Activated CD4-positive, alpha-beta T cell treated with anti-CD3 and anti-CD28 coated beads for 36 hours (primary cell): ENCODE measurements at regions not wholly inside any gene's neighbourhood (a gene's known extent, or its start where the extent isn't known, plus 50 kb on each side); places are given as distances from the start of the nearest gene placed in this dataset.

ENCODE experiments used
- ATAC-seq: fragments of 200-7000 bp; cut with Tn5 transposase; one replicate; pipeline ENCODE4 v1.10.0; 2021; ENCODE audit warnings: mild to moderate bottlenecking, moderate library complexity
- CTCF ChIA-PET: fragments of 350-600 bp; sonication (Branson Sonifier 250); formaldehyde crosslinking; loops from one replicate; lab custom pipeline; 2021; ENCODE audit warnings: antibody characterized with exemption; lab: Charles Lee
- POLR2A ChIA-PET: fragments of 350-600 bp; sonication (Branson Sonifier 250); formaldehyde crosslinking; loops from one replicate; lab custom pipeline; 2021; ENCODE audit warnings: antibody characterized with exemption, inconsistent platforms; lab: Charles Lee
- DNase-seq: peaks from one replicate; pipeline ENCODE4 v3.0.0-alpha.2; 2020
- H3K27ac Mint-ChIP-seq: one replicate; pipeline ENCODE4 v1.8.0; 2021; ENCODE audit warnings: mixed read lengths
- H3K27me3 Mint-ChIP-seq: one replicate; pipeline ENCODE4 v1.8.0; 2021; ENCODE audit warnings: mixed read lengths
- H3K36me3 Mint-ChIP-seq: one replicate; pipeline ENCODE4 v1.8.0; 2021; ENCODE audit warnings: low read depth, mixed read lengths
- H3K4me1 Mint-ChIP-seq: one replicate; pipeline ENCODE4 v1.8.0; 2021; ENCODE audit warnings: mixed read lengths
- H3K4me3 Mint-ChIP-seq: one replicate; pipeline ENCODE4 v1.8.0; 2021; ENCODE audit warnings: mild to moderate bottlenecking, moderate library complexity, mixed read lengths
- H3K9me3 Mint-ChIP-seq: one replicate; pipeline ENCODE4 v1.8.0; 2021; ENCODE audit warnings: low read depth, mixed read lengths
- intact Hi-C, 2 experiments: fragments of 100-400 bp; cut with DNase I in 1 of 2; cut with micrococcal nuclease in 1 of 2; formaldehyde crosslinking; loops; one replicate each; pipeline versions ENCODE4 v1.14.2 to v1.15.1; 2022 to 2024; cut with DNase I, micrococcal nuclease

GRCh38 chr11:109806205-109806604 lies 287.0 kb upstream of the ZC3H12C start:
- H3K9me3 Mint-ChIP-seq, result peaks cover 4% of the 10 kb centered on the region
- no peaks in the 10 kb centered on the region for H3K4me1 Mint-ChIP-seq
- DNase-seq (no peak), ATAC-seq (no peak)
- ChIA-PET CTCF (no interaction called here), POLR2A (no interaction called here)
- no peak overlapping the region for H3K4me3 Mint-ChIP-seq
- H3K36me3 Mint-ChIP-seq, result no peaks in the 10 kb centered on the region
- peaks cover 1% of the 10 kb centered on the region for H3K27me3 Mint-ChIP-seq
- no peak overlapping the region for H3K27ac Mint-ChIP-seq
- intact Hi-C loops, result no loop called here

- POLR2A ChIA-PET, result no interaction called here
- Mint-ChIP-seq H3K4me1 (no peaks in the 10 kb centered on the region), H3K27me3 (peaks cover 4% of the 10 kb centered on the region), H3K9me3 (peaks cover 4% of the 10 kb centered on the region), H3K4me3 (no peak overlapping the region), H3K36me3 (no peaks in the 10 kb centered on the region), H3K27ac (no peak overlapping the region)
- DNase-seq (no peak), ATAC-seq (no peak)
- CTCF ChIA-PET, result no interaction called here
- intact Hi-C loops, result no loop called here
Measured at GRCh38 chr11:109808569-109808968, 284.6 kb upstream of the ZC3H12C start.

GRCh38 chr11:109814824-109815223 lies 278.4 kb upstream of the ZC3H12C start:
- H3K4me3 Mint-ChIP-seq, result no peak overlapping the region
- no peak overlapping the region for H3K27ac Mint-ChIP-seq
- no peaks in the 10 kb centered on the region for H3K9me3 Mint-ChIP-seq
- H3K36me3 Mint-ChIP-seq, result no peaks in the 10 kb centered on the region
- H3K4me1 Mint-ChIP-seq, result peaks cover 5% of the 10 kb centered on the region
- DNase-seq, result no peak
- ChIA-PET POLR2A (no interaction called here), CTCF (no interaction called here)
- intact Hi-C loops, result no loop called here
- no peak for ATAC-seq
- H3K27me3 Mint-ChIP-seq, result peaks cover 6% of the 10 kb centered on the region

- no peak overlapping the region for H3K4me3 Mint-ChIP-seq
- ChIA-PET POLR2A (no interaction called here), CTCF (interaction anchor here (0.7 kb wide), 1 partner anchor 9 kb away, joined by 3 read pairs; no protein-coding TSS in a partner anchor)
- H3K9me3 Mint-ChIP-seq, result no peaks in the 10 kb centered on the region
- DNase-seq, result no peak
- intact Hi-C loops, result no loop called here
- H3K4me1 Mint-ChIP-seq, result peaks cover 5% of the 10 kb centered on the region
- H3K36me3 Mint-ChIP-seq, result no peaks in the 10 kb centered on the region
- H3K27me3 Mint-ChIP-seq, result peaks cover 6% of the 10 kb centered on the region
- ATAC-seq, result no peak
- no peak overlapping the region for H3K27ac Mint-ChIP-seq
Measured at GRCh38 chr11:109815500-109816150, 277.6 kb upstream of the ZC3H12C start.

- ChIA-PET POLR2A (no interaction called here), CTCF (no interaction called here)
- DNase-seq (no peak), ATAC-seq (no peak)
- Mint-ChIP-seq H3K36me3 (no peaks in the 10 kb centered on the region), H3K27ac (no peak overlapping the region), H3K27me3 (peaks cover 2% of the 10 kb centered on the region), H3K4me1 (peaks cover 5% of the 10 kb centered on the region), H3K9me3 (no peaks in the 10 kb centered on the region), H3K4me3 (no peak overlapping the region)
- intact Hi-C loops, result no loop called here
Measured at GRCh38 chr11:109818290-109818689, 274.9 kb upstream of the ZC3H12C start.

GRCh38 chr11:109819410-109819809 lies 273.8 kb upstream of the ZC3H12C start:
- ChIA-PET POLR2A (no interaction called here), CTCF (no interaction called here)
- ATAC-seq, result no peak
- Mint-ChIP-seq H3K27me3 (peaks cover 5% of the 10 kb centered on the region), H3K36me3 (no peaks in the 10 kb centered on the region), H3K4me3 (no peak overlapping the region), H3K27ac (no peak overlapping the region), H3K4me1 (peaks cover 5% of the 10 kb centered on the region), H3K9me3 (no peaks in the 10 kb centered on the region)
- intact Hi-C loops, result no loop called here
- no peak for DNase-seq

- CTCF ChIA-PET, result no interaction called here
- no peak overlapping the region for H3K27ac Mint-ChIP-seq
- POLR2A ChIA-PET, result no interaction called here
- peaks cover 3% of the 10 kb centered on the region for H3K27me3 Mint-ChIP-seq
- intact Hi-C loops, result no loop called here
- H3K4me1 Mint-ChIP-seq, result peaks cover 5% of the 10 kb centered on the region
- ATAC-seq, result no peak
- H3K9me3 Mint-ChIP-seq, result no peaks in the 10 kb centered on the region
- H3K36me3 Mint-ChIP-seq, result no peaks in the 10 kb centered on the region
- DNase-seq, result no peak
- H3K4me3 Mint-ChIP-seq, result no peak overlapping the region
Measured at GRCh38 chr11:109821511-109821910, 271.7 kb upstream of the ZC3H12C start.

GRCh38 chr11:109822436-109823102 lies 270.6 kb upstream of the ZC3H12C start:
- CTCF ChIA-PET, result interaction anchor here (0.5 to 1.0 kb wide), 2 partner anchors 16 to 793 kb away, joined by 3 read pairs; no protein-coding TSS in a partner anchor
- Mint-ChIP-seq H3K4me3 (no peak overlapping the region), H3K36me3 (no peaks in the 10 kb centered on the region), H3K27ac (no peak overlapping the region), H3K4me1 (peaks cover 5% of the 10 kb centered on the region), H3K27me3 (peaks cover 3% of the 10 kb centered on the region), H3K9me3 (no peaks in the 10 kb centered on the region)
- ATAC-seq (no peak), DNase-seq (no peak)
- POLR2A ChIA-PET, result no interaction called here
- intact Hi-C loops, result no loop called here

- Mint-ChIP-seq H3K27ac (no peak overlapping the region), H3K4me3 (no peak overlapping the region), H3K36me3 (no peaks in the 10 kb centered on the region), H3K9me3 (peaks cover 2% of the 10 kb centered on the region), H3K27me3 (peaks cover 3% of the 10 kb centered on the region), H3K4me1 (no peaks in the 10 kb centered on the region)
- ChIA-PET CTCF (interaction anchor here (0.6 kb wide), 1 partner anchor 309 kb away, joined by 4 read pairs; no protein-coding TSS in a partner anchor), POLR2A (no interaction called here)
- no peak for DNase-seq
- intact Hi-C loops, result no loop called here
- no peak for ATAC-seq
Measured at GRCh38 chr11:109828387-109828786, 264.8 kb upstream of the ZC3H12C start.

GRCh38 chr11:109838026-109838425 lies 255.2 kb upstream of the ZC3H12C start:
- ChIA-PET POLR2A (no interaction called here), CTCF (interaction anchor here (0.8 kb wide), 1 partner anchor 16 kb away, joined by 3 read pairs; no protein-coding TSS in a partner anchor)
- intact Hi-C loops, result no loop called here
- ATAC-seq (no peak), DNase-seq (no peak)
- Mint-ChIP-seq H3K36me3 (no peaks in the 10 kb centered on the region), H3K27me3 (peaks cover 11% of the 10 kb centered on the region), H3K9me3 (no peaks in the 10 kb centered on the region), H3K4me3 (no peak overlapping the region), H3K27ac (no peak overlapping the region), H3K4me1 (no peaks in the 10 kb centered on the region)

- DNase-seq, result no peak
- ChIA-PET POLR2A (no interaction called here), CTCF (interaction anchor here (1.5 kb wide), 1 partner anchor 18 kb away, joined by 4 read pairs; no protein-coding TSS in a partner anchor)
- Mint-ChIP-seq H3K36me3 (no peaks in the 10 kb centered on the region), H3K27ac (no peak overlapping the region), H3K4me1 (no peaks in the 10 kb centered on the region), H3K9me3 (no peaks in the 10 kb centered on the region), H3K4me3 (no peak overlapping the region), H3K27me3 (peaks cover 2% of the 10 kb centered on the region)
- intact Hi-C loops, result no loop called here
- ATAC-seq, result no peak
Measured at GRCh38 chr11:109845437-109845836, 247.8 kb upstream of the ZC3H12C start.

GRCh38 chr11:109847621-109848020 lies 245.6 kb upstream of the ZC3H12C start:
- DNase-seq (no peak), ATAC-seq (no peak)
- POLR2A ChIA-PET, result no interaction called here
- Mint-ChIP-seq H3K4me3 (no peak overlapping the region), H3K9me3 (no peaks in the 10 kb centered on the region), H3K4me1 (no peaks in the 10 kb centered on the region), H3K27me3 (peaks cover 2% of the 10 kb centered on the region), H3K27ac (no peak overlapping the region), H3K36me3 (no peaks in the 10 kb centered on the region)
- CTCF ChIA-PET, result interaction anchor here (0.6 kb wide), 1 partner anchor 13 kb away, joined by 3 read pairs; no protein-coding TSS in a partner anchor
- intact Hi-C loops, result no loop called here
